Left hindlimb (tissue), 1 donor: ENCODE measurements at regions not wholly inside any gene's neighbourhood (a gene's known extent, or its start where the extent isn't known, plus 50 kb on each side); places are given as distances from the start of the nearest gene placed in this dataset.
"Not testable (repeated sequence)": the region's sequence is repeated elsewhere in the genome, so short reads cannot be mapped to it uniquely, and the experiment has no call there.

ENCODE experiments used
- DNase-seq: peaks from one replicate; pipeline ENCODE4 v3.0.0-alpha.2; 2018

GRCh38 chr18:22504251-22505030 is 86.7 kb upstream of the CTAGE1 start:
- no peak for DNase-seq

- DNase-seq = no peak
Measured at GRCh38 chr18:22505141-22505591, 87.5 kb upstream of the CTAGE1 start.

GRCh38 chr18:22507055-22507454 is 89.3 kb upstream of the CTAGE1 start:
- DNase-seq = no peak

GRCh38 chr18:22509423-22509822 is 91.7 kb upstream of the CTAGE1 start:
- DNase-seq = no peak

- DNase-seq = no peak
Measured at GRCh38 chr18:22510697-22511096, 93.0 kb upstream of the CTAGE1 start.

- DNase-seq = no peak
Measured at GRCh38 chr18:22513721-22514481, 96.2 kb upstream of the CTAGE1 start.

- no peak for DNase-seq
Measured at GRCh38 chr18:22514655-22515054, 96.9 kb upstream of the CTAGE1 start.

GRCh38 chr18:22515250-22515649 is 97.5 kb upstream of the CTAGE1 start:
- no peak for DNase-seq

- no peak for DNase-seq
Measured at GRCh38 chr18:22517356-22517755, 99.6 kb upstream of the CTAGE1 start.

- DNase-seq = no peak
Measured at GRCh38 chr18:22521026-22521707, 103.5 kb upstream of the CTAGE1 start.

GRCh38 chr18:22523481-22523880 is 105.8 kb upstream of the CTAGE1 start:
- DNase-seq = no peak

- DNase-seq = no peak
Measured at GRCh38 chr18:22524783-22525182, 107.1 kb upstream of the CTAGE1 start.

GRCh38 chr18:22525313-22525712 is 107.6 kb upstream of the CTAGE1 start:
- DNase-seq = no peak

GRCh38 chr18:22525883-22526282 is 108.2 kb upstream of the CTAGE1 start:
- no peak for DNase-seq

- no peak for DNase-seq
Measured at GRCh38 chr18:22528291-22528690, 110.6 kb upstream of the CTAGE1 start.

- DNase-seq = not testable (repeated sequence)
Measured at GRCh38 chr18:22534706-22535105, 117.0 kb upstream of the CTAGE1 start.

GRCh38 chr18:22536558-22536957 is 118.8 kb upstream of the CTAGE1 start:
- DNase-seq = no peak

GRCh38 chr18:22538426-22538825 is 120.7 kb upstream of the CTAGE1 start:
- DNase-seq = no peak

GRCh38 chr18:22539051-22539765 is 121.5 kb upstream of the CTAGE1 start:
- no peak for DNase-seq

GRCh38 chr18:22541232-22541631 is 123.5 kb upstream of the CTAGE1 start:
- no peak for DNase-seq

GRCh38 chr18:22542406-22542835 is 124.7 kb upstream of the CTAGE1 start:
- no peak for DNase-seq

GRCh38 chr18:22543769-22544168 is 126.1 kb upstream of the CTAGE1 start:
- DNase-seq = no peak

GRCh38 chr18:22544626-22545025 is 126.9 kb upstream of the CTAGE1 start:
- DNase-seq = no peak
